ENCODE measurements at regions not wholly inside any gene's neighbourhood (a gene's known extent, or its start where the extent isn't known, plus 50 kb on each side); places are given as distances from the start of the nearest gene placed in this dataset.

DNA sequence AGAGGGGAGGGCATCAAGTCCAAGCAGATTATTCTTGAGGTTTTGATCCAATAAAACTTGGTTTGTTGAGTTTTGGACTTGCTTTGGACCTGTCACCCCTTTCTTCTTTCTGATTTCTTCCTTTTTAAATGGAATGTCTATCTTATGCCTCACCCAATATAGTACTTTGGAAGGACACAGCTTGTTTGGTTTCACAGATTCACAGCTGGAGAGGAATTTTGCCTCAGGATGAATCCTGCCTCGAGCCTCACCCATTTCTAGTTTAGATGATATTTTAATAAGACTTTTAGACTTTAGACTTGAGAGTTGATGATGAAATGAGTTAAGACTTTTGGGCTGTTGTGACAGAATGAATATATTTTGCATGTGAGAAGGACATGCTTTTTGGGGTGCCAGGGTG lies 136.9 kb upstream of the PDE5A start:
- no peaks in the 10 kb centered on the region for H4K20me1 ChIP-seq (ENCODE audit: control insufficient read depth, extremely low read depth, insufficient read depth, low read length)
- DNase-seq (ENCODE audit: low read depth in 2 of 2), result no peak
- H3K4me1 ChIP-seq (ENCODE audit: control insufficient read depth, extremely low read depth, insufficient read depth, low read length), result no peaks in the 10 kb centered on the region
- H3K4me3 ChIP-seq (replicated peaks in 1 of 4; ENCODE audit: control extremely low read depth in 1 of 4, insufficient read depth in 1 of 4, low read depth in 3 of 4, low read length in 4 of 4), result no peak overlapping the region
- H2AFZ ChIP-seq (ENCODE audit: low read length), result no peak overlapping the region
- no peaks in the 10 kb centered on the region for H3K79me2 ChIP-seq (ENCODE audit: control insufficient read depth, insufficient read depth, low read length)
- no peak overlapping the region for H3K27ac ChIP-seq (ENCODE audit: insufficient read depth, low read length)
- no peak overlapping the region for H3K4me2 ChIP-seq (ENCODE audit: extremely low read depth, insufficient read depth, low read length)
- TF ChIP-seq, protein P1, sequence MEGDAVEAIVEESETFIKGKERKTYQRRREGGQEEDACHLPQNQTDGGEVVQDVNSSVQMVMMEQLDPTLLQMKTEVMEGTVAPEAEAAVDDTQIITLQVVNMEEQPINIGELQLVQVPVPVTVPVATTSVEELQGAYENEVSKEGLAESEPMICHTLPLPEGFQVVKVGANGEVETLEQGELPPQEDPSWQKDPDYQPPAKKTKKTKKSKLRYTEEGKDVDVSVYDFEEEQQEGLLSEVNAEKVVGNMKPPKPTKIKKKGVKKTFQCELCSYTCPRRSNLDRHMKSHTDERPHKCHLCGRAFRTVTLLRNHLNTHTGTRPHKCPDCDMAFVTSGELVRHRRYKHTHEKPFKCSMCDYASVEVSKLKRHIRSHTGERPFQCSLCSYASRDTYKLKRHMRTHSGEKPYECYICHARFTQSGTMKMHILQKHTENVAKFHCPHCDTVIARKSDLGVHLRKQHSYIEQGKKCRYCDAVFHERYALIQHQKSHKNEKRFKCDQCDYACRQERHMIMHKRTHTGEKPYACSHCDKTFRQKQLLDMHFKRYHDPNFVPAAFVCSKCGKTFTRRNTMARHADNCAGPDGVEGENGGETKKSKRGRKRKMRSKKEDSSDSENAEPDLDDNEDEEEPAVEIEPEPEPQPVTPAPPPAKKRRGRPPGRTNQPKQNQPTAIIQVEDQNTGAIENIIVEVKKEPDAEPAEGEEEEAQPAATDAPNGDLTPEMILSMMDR (conservative IDR thresholded peaks at IDR 0.05 in 1 of 2, IDR thresholded peaks at IDR 0.05 in 1 of 2; ENCODE audit: low read depth in 1 of 2, low read length in 2 of 2), result no peak
- no peaks in the 10 kb centered on the region for H3K27me3 ChIP-seq (ENCODE audit: control insufficient read depth, insufficient read depth, low read length)
- no peaks in the 10 kb centered on the region for H3K36me3 ChIP-seq (ENCODE audit: control insufficient read depth, insufficient read depth, low read length)
- H3K9ac ChIP-seq (ENCODE audit: insufficient read depth, low read length), result no peak overlapping the region
- H3K9me3 ChIP-seq (ENCODE audit: control insufficient read depth, insufficient read depth, low read depth, low read length), result no peaks in the 10 kb centered on the region

DNA sequence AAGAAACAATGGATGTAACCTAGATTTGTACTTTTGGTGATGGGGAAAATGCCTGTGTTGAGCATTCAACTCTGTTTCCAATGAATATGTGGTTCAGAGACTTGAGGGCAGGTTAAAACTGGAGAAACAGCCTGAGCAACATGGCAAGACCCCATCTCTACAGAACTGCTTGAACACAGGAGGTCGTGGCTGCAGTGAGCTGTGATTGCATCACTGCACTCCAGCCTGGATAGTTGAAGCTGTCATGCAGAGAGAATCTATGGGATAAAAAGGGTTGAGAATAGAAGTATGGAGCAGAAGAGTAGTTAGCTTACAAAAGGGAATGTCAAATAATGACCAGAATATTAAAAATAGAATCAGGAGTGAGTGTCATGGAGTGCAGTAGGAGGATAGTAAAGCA lies 134.8 kb upstream of the PDE5A start:
- H3K4me1 ChIP-seq (ENCODE audit: control insufficient read depth, extremely low read depth, insufficient read depth, low read length), result no peaks in the 10 kb centered on the region

DNA sequence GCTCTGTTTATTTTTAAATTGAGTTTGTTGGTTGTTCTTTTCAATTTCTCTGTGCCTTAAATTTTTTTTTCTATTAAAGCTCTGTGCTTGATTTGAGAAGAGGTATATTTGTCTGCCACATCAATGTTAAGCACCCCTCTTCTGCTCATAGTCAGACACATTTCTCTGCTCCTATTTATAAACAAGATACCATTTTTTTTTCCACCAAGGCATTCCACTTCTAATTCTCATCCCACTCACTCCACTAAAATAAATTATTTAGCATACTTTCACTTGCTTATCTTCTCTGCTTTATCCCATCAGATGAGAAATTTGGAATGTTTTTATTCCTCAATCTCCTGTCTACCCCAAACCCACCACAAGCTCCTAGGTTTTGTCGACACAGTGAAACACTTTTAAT lies 127.0 kb upstream of the PDE5A start:
- Histone ChIP-seq H3K27ac (ENCODE audit: insufficient read depth, low read length) (no peak overlapping the region), H3K4me1 (ENCODE audit: control insufficient read depth, extremely low read depth, insufficient read depth, low read length) (peaks cover under 1% of the 10 kb centered on the region), H3K4me2 (ENCODE audit: extremely low read depth, insufficient read depth, low read length) (no peak overlapping the region), H3K9me3 (ENCODE audit: control insufficient read depth, insufficient read depth, low read depth, low read length) (no peaks in the 10 kb centered on the region), H2AFZ (ENCODE audit: low read length) (no peak overlapping the region), H3K27me3 (ENCODE audit: control insufficient read depth, insufficient read depth, low read length) (no peaks in the 10 kb centered on the region), H3K36me3 (ENCODE audit: control insufficient read depth, insufficient read depth, low read length) (no peaks in the 10 kb centered on the region), H3K4me3 (replicated peaks in 1 of 4; ENCODE audit: control extremely low read depth in 1 of 4, insufficient read depth in 1 of 4, low read depth in 3 of 4, low read length in 4 of 4) (no peak overlapping the region), H4K20me1 (ENCODE audit: control insufficient read depth, extremely low read depth, insufficient read depth, low read length) (no peaks in the 10 kb centered on the region), H3K9ac (ENCODE audit: insufficient read depth, low read length) (no peak overlapping the region), H3K79me2 (ENCODE audit: control insufficient read depth, insufficient read depth, low read length) (no peaks in the 10 kb centered on the region)
- DNase-seq (ENCODE audit: low read depth in 2 of 2), result peak in 1 of 2 donors; percentile 62
- TF ChIP-seq EZH2 (IDR thresholded peaks at IDR 0.05; ENCODE audit: low read length, missing control alignments), result no peak
- TF ChIP-seq, protein P1 (conservative IDR thresholded peaks at IDR 0.05 in 1 of 2, IDR thresholded peaks at IDR 0.05 in 1 of 2; ENCODE audit: low read depth in 1 of 2, low read length in 2 of 2), result no peak

More for the DNA sequence above, 134.8 kb upstream of the PDE5A start:
- Histone ChIP-seq H3K4me2 (ENCODE audit: extremely low read depth, insufficient read depth, low read length) (no peak overlapping the region), H2AFZ (ENCODE audit: low read length) (no peak overlapping the region), H3K9me3 (ENCODE audit: control insufficient read depth, insufficient read depth, low read depth, low read length) (no peaks in the 10 kb centered on the region), H3K79me2 (ENCODE audit: control insufficient read depth, insufficient read depth, low read length) (no peaks in the 10 kb centered on the region), H3K27ac (ENCODE audit: insufficient read depth, low read length) (no peak overlapping the region), H3K27me3 (ENCODE audit: control insufficient read depth, insufficient read depth, low read length) (no peaks in the 10 kb centered on the region), H4K20me1 (ENCODE audit: control insufficient read depth, extremely low read depth, insufficient read depth, low read length) (no peaks in the 10 kb centered on the region), H3K9ac (ENCODE audit: insufficient read depth, low read length) (no peak overlapping the region), H3K4me3 (replicated peaks in 1 of 4; ENCODE audit: control extremely low read depth in 1 of 4, insufficient read depth in 1 of 4, low read depth in 3 of 4, low read length in 4 of 4) (no peak overlapping the region), H3K36me3 (ENCODE audit: control insufficient read depth, insufficient read depth, low read length) (no peaks in the 10 kb centered on the region)
- no peak for TF ChIP-seq EZH2 (IDR thresholded peaks at IDR 0.05; ENCODE audit: low read length, missing control alignments)
- TF ChIP-seq, protein P1 (conservative IDR thresholded peaks at IDR 0.05 in 1 of 2, IDR thresholded peaks at IDR 0.05 in 1 of 2; ENCODE audit: low read depth in 1 of 2, low read length in 2 of 2), result no peak
- DNase-seq (ENCODE audit: low read depth in 2 of 2), result no peak

Data from fibroblast of lung (primary cell).